ENCODE measurements at regions not wholly inside any gene's neighbourhood (a gene's known extent, or its start where the extent isn't known, plus 50 kb on each side); places are given as distances from the start of the nearest gene placed in this dataset.
"Not testable (repeated sequence)": the region's sequence is repeated elsewhere in the genome, so short reads cannot be mapped to it uniquely, and the experiment has no call there.

DNA sequence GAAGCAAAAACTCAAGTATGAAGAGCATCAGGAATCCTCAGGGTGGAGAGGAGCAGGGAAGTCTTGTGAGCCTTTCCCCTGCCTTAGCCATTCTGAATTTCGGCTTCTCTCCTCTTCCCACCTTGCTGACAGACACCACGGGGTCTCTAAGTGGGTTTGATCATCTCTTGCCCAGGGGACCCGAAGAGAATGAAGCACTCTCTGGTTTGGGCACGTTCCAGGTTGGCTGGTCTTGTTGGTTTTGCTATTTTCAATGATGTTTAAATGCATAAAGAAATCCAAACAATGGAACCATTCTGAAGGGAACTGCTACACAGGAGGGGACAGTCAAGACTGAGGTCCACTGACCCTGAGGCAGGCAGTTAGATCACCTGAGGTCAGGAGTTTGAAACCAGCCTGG, 131.7 kb downstream of the PXDC1 start:
- DNase-seq (ENCODE audit: low read depth in 2 of 3, low spot score in 2 of 3), result no peak

DNA sequence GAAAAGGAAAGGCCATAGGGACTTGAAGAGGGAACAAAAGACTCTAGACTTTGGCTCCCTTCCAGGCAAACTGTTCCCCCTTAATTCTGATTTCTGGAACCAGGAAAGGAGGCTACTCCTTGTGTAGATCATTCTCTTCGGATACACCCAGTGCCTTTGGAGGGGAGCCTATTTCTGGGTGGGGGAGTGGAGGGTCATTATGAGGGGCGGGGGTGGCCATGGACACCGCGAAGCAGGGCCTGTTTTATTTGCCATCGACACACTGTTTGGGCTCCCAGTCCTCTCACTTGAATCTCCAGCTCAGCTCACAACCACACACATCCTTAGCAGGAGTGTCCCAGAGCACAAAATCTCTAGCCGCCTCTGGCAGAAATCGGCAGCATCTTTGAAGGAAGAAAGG, 132.3 kb downstream of the PXDC1 start:
- DNase-seq (ENCODE audit: low read depth in 2 of 3, low spot score in 2 of 3), result no peak

DNA sequence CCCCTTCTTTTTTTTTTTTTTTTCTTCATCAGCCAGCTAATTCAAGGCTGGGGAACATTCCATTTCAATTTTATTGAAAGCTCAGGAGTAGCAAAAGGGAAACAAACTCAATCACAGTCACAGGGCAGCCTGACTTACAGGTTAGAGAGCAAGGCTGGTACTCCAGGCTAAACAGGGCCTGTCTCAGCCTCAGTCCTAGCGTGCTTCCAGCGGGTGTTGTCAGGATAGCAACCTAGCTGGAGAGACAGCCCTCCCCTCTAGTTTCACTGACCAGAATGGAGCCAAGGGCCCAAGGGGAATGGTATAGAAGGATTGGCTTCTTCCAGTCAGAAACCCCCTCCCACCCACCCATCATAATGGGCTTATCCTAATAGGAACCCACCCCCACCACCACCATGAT, 132.9 kb downstream of the PXDC1 start:
- no peak for DNase-seq (ENCODE audit: low read depth in 2 of 3, low spot score in 2 of 3)

DNA sequence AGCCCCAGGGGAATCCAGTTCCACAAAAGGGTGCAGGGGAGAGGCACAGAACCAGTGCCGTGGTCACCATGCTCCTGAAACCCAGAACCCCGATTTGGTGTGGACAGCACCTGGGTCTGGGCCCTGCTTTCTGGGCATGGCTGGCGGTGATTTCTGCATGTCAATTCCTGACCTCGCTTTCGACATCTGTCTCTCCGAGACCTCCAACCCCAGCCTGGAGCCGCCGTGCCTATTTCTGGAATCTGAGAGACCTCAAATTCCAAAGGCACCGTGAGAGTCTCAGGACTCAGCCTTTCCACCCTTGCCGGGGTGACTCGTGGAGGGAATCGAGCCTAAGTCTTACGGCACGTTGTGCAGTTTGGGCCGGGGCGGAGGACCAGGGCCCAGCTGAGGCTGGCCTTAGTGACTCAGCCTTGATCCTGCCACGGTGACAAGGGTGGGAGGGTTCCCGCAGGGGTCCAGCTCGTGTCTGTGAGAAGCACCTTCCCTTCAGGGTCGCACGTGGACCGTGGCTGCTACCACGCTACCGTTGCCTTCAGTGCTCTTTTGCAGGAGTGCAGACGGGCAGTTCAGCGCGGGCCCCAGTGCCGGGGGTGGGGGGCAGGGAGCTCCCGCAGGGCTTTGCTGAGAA, 133.7 kb downstream of the PXDC1 start:
- no peak for DNase-seq (ENCODE audit: low read depth in 2 of 3, low spot score in 2 of 3)

DNA sequence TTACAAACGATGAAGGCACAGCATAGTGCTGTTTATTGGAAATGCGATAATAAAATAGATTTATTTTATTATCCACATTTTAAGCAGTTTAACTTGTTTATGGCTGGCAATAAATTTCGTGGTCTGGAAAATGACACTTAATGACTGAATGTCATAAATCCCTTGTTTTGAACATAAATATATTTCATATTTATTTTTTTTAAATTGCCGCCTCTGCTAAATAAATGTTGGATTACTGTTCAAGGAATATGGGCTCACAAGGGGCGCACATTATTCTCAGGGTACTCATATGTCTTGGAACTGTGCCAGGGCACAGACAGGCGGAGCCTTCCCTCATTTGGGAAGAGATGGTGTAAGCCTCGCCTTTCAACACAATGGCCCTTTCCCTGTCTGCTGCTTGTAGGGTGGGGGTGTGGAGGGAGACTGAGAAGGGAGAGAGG, 134.3 kb downstream of the PXDC1 start:
- no peak for DNase-seq (ENCODE audit: low read depth in 2 of 3, low spot score in 2 of 3)

DNA sequence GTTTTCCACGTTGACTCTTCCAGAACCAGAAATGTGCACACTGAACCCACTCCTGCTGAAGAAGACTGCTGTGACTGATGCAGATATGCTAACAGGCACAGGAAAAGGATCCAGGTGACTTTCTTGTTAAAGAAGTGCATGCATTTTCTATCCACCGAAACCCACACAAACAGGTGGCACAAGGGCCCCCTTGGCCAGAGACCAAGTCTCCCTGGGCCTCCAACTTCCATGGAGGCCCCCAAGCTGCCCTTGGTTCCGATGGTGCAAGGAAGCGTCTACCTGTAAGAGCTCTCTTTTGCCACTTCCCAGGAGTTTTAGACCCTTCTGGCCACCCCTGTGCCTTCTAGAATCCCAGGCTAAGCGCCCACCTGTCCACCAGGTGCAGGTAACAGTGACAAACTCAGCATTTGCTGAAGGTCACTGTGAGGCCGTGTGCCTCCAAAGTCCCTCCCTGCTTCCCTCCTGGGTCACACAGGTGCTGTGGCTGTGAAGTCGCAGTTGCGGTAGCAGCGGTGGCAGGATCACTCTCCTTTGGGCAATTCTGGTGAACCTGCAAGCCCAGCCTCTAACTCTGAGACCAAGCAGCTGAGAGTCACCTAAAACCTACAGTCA, 134.8 kb downstream of the PXDC1 start:
- DNase-seq (ENCODE audit: low read depth in 2 of 3, low spot score in 2 of 3), result no peak

DNA sequence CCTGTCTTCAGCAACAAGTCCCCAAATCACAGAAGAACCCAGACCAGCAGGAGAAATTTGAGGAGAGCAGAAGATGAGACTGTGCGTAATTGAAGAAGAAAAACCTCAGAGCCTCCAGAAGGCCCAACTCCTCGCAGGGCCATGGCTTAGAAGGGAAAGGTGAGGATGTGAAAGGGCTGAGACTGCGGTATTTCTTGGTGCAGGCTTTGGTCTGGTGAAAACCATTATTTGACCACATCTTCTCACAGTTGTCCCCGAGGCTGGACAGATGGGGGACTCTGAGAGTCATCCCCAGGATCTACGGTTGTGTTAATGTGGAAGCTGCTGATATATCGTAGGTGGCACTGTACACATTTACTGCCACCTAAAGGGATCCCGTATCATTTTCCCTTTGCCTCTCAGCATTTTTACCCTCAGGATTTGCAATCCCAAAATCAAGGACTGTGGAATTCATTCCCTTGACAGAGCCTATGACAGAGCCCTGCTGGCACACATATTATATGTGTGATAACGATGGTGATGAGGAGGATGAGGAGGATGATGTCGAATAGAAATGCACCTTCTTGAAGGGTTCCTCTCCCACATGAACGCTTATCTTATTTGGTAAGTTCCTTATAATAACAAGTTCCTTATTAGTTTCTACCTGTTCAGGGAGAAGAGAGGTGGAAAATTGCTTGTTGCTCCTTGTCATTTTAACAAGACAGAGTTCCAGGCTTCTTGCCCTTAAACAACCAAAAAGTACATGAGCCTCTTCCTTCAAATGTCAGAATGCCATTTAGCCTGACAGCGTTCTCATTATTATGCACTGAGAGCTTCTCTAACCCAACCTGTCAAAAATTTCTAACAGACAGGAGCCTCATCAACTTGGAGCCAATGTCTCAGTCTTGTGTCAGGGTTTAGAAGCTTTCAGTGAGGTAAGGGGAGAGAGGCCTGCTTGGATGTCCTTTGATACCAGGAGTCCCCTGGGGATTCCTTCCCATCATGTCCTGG, 135.8 kb downstream of the PXDC1 start:
- DNase-seq (ENCODE audit: low read depth in 2 of 3, low spot score in 2 of 3), result no peak

DNA sequence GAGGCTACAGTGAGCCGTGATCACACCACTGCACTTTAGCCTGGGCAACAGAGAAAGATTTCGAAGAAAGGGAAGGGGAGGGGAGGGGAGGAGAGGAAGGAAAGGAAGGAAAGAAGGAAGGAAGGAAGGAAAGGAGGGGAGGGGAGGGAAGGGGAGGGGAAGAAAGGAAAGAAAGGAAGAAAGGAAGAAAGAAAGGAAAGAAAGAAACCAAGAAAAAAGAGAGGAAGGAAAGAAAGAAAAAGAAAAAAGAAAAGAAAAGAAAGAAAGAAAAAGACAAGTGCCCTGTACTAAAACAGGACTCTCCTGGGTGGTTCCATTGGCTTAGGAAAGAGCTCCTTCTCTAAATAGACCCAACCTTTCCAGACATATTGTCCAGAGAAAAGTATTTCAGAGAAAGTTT, 136.6 kb downstream of the PXDC1 start:
- no peak for DNase-seq (ENCODE audit: low read depth in 2 of 3, low spot score in 2 of 3)

DNA sequence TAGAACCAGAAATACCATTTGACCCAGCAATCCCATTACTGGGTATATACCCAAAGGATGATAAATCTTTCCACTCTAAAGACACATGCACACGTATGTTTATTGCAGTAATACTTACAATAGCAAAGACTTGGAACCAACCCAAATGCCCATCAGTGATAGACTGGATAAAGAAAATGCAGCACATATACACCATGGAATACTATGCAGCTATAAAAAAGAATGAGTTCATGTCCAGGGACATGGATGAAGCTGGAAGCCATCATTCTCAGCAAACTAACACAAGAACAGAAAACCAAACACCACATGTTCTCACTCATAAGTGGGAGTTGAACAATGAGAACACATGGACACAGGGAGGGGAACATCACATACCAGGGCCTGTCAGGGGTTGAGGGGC, 137.9 kb downstream of the PXDC1 start:
- DNase-seq (ENCODE audit: low read depth in 2 of 3, low spot score in 2 of 3), result not testable (repeated sequence)

DNA sequence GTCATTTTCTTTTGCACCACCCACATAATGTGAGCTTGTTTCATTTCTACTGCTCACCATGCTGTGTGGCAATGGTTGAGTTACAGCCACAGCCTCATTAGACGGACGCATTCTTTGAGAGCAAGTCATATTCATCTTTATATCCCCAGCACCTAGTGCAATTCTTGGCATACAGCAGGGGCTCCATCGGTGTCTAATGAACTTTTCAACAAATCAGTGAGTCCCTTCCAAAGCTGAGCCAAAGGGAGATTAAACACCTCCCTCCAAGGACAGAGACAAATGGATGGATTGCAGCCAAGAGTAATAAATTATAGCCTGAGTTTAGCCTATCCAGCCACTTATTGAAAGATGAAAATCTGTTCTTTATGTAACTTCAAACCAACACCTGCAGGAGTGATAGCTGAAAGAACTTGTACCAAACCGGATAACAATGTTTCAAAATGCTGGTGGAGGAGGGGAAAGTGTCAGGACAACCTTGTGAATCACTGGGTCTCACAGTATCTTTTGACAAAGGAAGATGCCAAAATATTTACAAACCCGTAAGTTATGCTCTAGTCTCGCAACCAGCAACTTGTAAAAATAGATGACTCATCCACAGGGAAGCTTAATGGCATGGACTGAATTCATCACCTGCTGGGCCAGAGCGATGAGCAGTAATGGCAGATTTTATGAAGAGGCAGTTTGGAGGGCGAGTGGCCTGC, 139.0 kb downstream of the PXDC1 start:
- no peak for DNase-seq (ENCODE audit: low read depth in 2 of 3, low spot score in 2 of 3)

DNA sequence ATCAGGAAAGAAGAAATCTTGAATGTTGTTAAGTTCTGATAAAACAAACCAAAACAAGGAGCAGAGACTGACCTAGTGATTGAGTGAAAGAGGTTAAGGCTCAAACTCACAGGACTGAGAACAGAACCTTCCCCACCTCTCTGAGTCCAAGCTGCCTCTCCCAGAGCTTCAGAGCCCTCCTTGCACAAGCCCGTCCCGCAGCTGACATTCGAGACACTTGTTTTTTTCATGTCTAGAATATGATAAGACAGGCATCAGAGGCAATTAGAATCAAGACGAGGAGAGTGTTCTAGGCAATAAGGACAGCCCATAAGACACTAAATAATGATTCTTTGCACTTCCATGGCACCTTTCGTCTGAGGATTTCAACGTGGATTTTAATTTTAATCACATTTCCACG, 140.6 kb downstream of the PXDC1 start:
- DNase-seq (ENCODE audit: low read depth in 2 of 3, low spot score in 2 of 3), result no peak

DNA sequence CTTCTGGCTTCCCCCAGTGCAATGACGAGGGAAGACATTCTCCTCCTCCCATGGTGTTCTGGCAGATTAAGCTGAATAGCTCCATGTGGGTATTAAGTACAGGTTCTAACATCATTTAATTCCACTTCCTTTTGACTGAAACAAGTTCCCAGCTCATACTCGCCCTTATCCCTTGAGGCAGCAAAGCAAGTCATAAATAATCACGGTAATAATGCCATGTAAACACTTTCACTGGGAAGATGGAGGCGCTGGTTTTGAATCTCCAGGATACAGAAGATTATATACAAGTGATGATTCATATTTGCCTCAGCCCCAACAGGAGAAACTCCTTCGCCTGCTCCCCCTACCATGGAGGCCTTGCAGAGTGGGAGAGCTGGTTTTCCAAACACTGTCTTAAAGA, 141.3 kb downstream of the PXDC1 start:
- no peak for DNase-seq (ENCODE audit: low read depth in 2 of 3, low spot score in 2 of 3)

DNA sequence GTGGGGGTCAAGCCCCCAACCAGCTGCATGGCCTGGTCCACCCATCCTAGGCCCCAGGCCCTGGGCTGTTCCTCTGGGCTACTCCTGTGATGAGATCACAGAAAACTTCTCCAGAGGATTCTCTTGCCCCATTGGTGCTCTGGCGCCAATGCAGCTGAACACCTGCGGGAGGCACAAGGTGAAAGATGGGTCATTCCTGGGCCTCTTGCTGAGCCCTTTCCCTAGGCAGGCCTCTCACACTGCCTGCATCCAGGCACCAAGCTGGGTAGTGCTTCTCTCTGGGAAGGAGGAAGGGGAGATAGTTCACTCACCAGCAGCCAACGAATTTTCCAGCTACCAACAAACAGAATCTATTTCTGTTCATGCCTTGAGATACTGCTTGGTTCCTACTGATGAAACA, 142.1 kb downstream of the PXDC1 start:
- no peak for DNase-seq (ENCODE audit: low read depth in 2 of 3, low spot score in 2 of 3)

DNA sequence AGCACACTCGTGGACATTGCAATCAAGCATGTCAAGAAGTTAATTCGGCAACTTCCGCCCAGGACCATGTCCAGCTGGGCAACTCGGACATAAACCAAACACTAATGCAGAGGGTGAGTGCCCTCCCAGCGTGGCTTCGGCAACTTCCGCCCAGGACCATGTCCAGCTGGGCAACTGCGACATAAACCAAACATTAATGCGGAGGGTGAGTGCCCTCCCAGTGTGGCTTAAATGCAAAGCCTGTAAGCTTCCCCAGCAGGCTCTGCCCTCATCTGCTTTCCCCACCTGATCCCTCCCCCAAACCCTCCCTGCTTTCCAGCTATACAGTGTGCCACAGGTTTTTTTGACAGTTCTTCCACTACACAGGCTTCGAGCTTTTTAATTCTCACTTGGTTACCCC, 143.4 kb downstream of the PXDC1 start:
- no peak for DNase-seq (ENCODE audit: low read depth in 2 of 3, low spot score in 2 of 3)

DNA sequence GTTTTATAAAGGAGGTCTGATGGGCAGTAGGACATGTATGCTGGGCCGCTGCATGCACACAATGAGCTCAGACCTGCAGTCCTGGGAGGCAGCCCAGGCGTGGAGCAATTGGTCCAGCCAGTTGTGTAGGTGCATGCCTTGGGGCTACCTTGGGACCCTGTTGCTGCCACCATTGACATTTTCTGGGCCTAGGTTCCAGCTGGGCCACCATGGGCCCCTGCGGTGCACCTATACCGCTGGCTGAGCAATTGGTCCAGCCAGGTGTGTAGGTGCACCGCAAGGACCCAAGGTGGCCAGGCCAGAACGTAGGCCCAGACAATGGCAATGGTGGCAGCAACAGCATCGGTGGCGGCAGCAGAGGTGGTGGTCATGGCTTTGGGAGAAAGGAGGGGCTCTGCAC, 143.9 kb downstream of the PXDC1 start:
- DNase-seq (ENCODE audit: low read depth in 2 of 3, low spot score in 2 of 3), result no peak

DNA sequence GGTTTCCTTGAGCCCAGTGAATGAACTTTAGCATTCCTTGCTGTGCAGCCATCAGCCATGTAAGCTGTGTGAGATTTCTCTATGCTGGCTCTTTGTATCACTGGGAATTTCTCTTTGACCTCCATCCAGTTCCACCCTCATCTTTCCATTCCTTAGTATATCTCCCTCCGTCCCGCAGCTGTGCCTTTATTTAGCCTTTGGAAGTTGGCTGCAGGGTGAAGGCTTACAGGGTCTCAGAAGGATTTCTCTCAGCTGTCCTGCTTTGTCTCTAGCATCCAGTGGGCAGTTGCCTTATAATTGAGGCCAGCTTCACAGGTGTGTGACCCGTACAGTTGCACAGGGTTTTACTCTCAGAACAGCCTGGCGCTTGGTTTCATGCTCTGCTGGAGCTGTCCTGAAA, 144.3 kb downstream of the PXDC1 start:
- no peak for DNase-seq (ENCODE audit: low read depth in 2 of 3, low spot score in 2 of 3)

DNA sequence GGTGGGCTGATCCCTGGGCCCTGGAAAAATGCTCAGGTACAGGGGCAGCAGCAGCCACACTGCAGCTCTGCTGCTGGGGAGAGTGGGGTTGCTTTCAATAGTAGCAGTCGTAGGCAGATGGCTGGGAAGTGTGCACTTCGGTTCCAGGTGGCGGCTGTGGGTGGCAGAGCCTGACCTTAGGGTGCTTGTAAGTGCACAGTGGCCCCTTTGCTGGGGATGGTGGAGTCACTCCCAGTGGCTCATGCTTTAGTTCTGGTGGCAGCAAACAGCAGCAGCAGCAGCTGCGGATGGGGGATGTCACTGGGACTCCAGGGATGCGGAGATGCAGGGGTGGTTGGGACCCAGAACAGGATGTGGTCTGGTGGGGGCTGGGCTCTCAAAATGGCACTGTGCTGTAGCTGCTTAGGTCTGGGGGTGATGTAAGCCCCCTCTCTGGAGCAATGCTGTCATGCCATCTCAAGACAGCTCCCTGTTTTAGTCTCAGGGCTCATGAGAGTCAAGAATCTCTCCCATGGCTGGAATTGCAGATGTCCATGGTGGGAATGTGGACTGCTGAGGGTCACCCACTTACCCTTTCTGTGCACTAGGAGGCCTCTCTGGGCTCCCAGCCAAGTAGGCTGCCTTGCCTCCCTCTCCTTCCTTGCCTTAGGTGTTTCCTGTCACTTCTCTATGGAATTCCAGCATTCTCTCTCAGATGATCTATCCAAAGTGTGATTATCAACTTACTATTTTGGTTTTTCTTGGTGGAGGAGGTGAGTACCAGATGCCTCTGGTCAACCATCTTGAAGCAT, 146.7 kb upstream of the SLC22A23 start:
- no peak for DNase-seq (ENCODE audit: low read depth in 2 of 3, low spot score in 2 of 3)

DNA sequence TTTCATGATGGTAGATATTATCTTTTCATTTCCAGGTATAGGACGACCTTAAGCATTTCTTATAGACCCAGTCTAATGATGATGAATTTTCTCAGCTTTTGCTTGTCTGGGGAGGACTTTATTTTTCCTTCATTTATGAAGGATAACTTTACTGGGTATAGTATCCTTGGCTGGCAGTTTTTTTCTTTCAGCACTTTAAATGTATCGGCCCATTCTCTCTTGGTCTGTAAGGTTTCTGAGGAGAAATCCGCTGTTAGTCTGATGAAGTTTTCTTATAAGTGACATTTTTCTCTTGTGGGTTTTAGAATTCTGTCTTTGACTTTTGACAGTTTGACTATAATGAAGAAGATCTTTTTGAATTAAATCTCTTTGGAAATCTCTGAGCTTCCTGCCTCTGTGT, 144.7 kb upstream of the SLC22A23 start:
- DNase-seq (ENCODE audit: low read depth in 2 of 3, low spot score in 2 of 3), result no peak

DNA sequence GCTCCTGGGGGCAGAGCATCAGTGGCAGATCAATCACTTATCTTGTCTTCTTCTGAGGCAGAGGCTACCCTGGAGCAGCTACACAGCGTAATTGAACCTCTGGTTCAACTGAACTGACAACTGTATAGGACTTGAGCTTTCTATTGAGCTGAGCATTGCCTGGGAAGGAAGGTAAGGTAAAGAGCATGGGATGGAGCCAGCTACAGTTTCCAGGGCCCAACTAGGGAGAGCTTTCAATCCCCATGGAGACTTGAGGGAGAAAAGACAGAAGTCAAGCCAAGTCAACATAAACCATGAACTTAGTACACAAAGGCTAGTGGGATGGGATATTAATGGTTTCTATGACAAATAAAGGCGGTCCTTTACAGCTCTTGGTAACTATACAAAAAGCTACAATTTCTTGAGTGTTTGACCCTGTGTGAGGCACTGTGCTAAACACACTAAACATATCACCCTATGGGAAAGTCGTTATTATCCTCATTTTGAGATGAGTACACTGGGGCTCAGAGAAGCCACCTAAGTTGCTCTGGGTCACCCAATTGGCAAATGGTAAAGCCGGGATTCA, 140.7 kb upstream of the SLC22A23 start:
- DNase-seq (ENCODE audit: low read depth in 2 of 3, low spot score in 2 of 3), result no peak

DNA sequence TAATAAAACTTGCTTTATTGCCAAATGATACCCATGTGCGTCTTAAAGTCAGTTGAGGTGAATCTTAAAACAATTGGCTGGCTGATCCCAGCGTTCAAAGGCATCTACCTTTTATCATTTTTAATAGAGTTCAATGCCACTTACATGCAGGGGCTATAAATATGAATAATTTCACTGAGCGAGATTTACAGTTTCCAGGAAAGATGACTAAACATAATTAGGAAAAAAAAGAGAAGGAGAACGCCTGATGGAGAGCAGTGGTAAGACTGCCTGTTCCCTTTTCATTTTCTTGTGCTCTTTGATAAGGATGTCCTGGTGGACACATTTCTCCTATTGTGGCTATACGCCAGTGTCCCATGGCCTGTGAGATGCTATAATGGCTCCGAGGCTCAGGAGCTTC, 139.9 kb upstream of the SLC22A23 start:
- DNase-seq (ENCODE audit: low read depth in 2 of 3, low spot score in 2 of 3), result no peak

Measured in activated CD8-positive, alpha-beta memory T cell treated with anti-CD3 and anti-CD28 coated beads for 48 hours (primary cell).